Neural crest cell (in vitro differentiated cells): ENCODE measurements at regions not wholly inside any gene's neighbourhood (a gene's known extent, or its start where the extent isn't known, plus 50 kb on each side); places are given as distances from the start of the nearest gene placed in this dataset.
A peak's percentile ranks its signal among the peaks of the same experiment; 100 is the strongest.

ENCODE experiments used
- DNase-seq: peaks from one replicate; pipeline ENCODE4 v3.0.0; 2021; ENCODE audit warnings: low read depth, mixed read lengths, low spot score
- H3K27ac Mint-ChIP-seq: one replicate; pipeline ENCODE4 v1.8.0; 2021; ENCODE audit warnings: mild to moderate bottlenecking, mixed read lengths; ENCODE audit not compliant: unreplicated experiment
- H3K27me3 Mint-ChIP-seq: 2 replicates; pipeline ENCODE4 v1.8.0; 2021; ENCODE audit warnings: low read depth, mild to moderate bottlenecking, mixed read lengths
- H3K36me3 Mint-ChIP-seq: 2 replicates; pipeline ENCODE4 v1.8.0; 2021; ENCODE audit warnings: low read depth, mild to moderate bottlenecking, mixed read lengths
- H3K4me1 Mint-ChIP-seq: 2 replicates; pipeline ENCODE4 v1.8.0; 2021; ENCODE audit warnings: mixed read lengths
- H3K4me3 Mint-ChIP-seq: one replicate; pipeline ENCODE4 v1.8.0; 2021; ENCODE audit warnings: mild to moderate bottlenecking, mixed read lengths
- H3K9me3 Mint-ChIP-seq: 2 replicates; pipeline ENCODE4 v1.8.0; 2021; ENCODE audit warnings: mixed read lengths
- CTCF ChIP-seq: fragments of 200-600 bp; sonication (generic); conservative IDR thresholded peaks from 2 replicates; pipeline ENCODE4 v1.5.0; 2021; ENCODE audit warnings: antibody characterized with exemption, mild to moderate bottlenecking

GRCh38 chr13:38180670-38181069 is 169.0 kb upstream of the UFM1 start:
- TF ChIP-seq CTCF: no peak
- no peak for DNase-seq
- Mint-ChIP-seq H3K9me3 (no peaks in the 10 kb centered on the region), H3K27me3 (no peaks in the 10 kb centered on the region), H3K4me1 (no peaks in the 10 kb centered on the region), H3K27ac (no peak overlapping the region), H3K4me3 (no peak overlapping the region), H3K36me3 (no peaks in the 10 kb centered on the region)

- H3K36me3 Mint-ChIP-seq: no peaks in the 10 kb centered on the region
- H3K9me3 Mint-ChIP-seq: no peaks in the 10 kb centered on the region
- no peak overlapping the region for H3K27ac Mint-ChIP-seq
- H3K4me3 Mint-ChIP-seq: no peak overlapping the region
- no peak for TF ChIP-seq CTCF
- DNase-seq: no peak
- H3K4me1 Mint-ChIP-seq: no peaks in the 10 kb centered on the region
- H3K27me3 Mint-ChIP-seq: no peaks in the 10 kb centered on the region
Measured at GRCh38 chr13:38180126-38180525, 169.5 kb upstream of the UFM1 start.

GRCh38 chr13:38176664-38177063 is 173.0 kb upstream of the UFM1 start:
- no peak for TF ChIP-seq CTCF
- H3K4me3 Mint-ChIP-seq: no peak overlapping the region
- H3K27ac Mint-ChIP-seq: peak overlapping the region; percentile 63
- no peaks in the 10 kb centered on the region for H3K27me3 Mint-ChIP-seq
- no peaks in the 10 kb centered on the region for H3K4me1 Mint-ChIP-seq
- no peak for DNase-seq
- H3K9me3 Mint-ChIP-seq: no peaks in the 10 kb centered on the region
- H3K36me3 Mint-ChIP-seq: no peaks in the 10 kb centered on the region

GRCh38 chr13:38173403-38173802 is 176.2 kb upstream of the UFM1 start:
- no peaks in the 10 kb centered on the region for H3K27me3 Mint-ChIP-seq
- H3K4me3 Mint-ChIP-seq: no peak overlapping the region
- H3K36me3 Mint-ChIP-seq: no peaks in the 10 kb centered on the region
- DNase-seq: no peak
- no peaks in the 10 kb centered on the region for H3K9me3 Mint-ChIP-seq
- H3K27ac Mint-ChIP-seq: no peak overlapping the region
- no peak for TF ChIP-seq CTCF
- H3K4me1 Mint-ChIP-seq: no peaks in the 10 kb centered on the region

GRCh38 chr13:38167164-38167822 is 182.4 kb upstream of the UFM1 start:
- no peak overlapping the region for H3K27ac Mint-ChIP-seq
- DNase-seq: no peak
- H3K4me3 Mint-ChIP-seq: no peak overlapping the region
- H3K36me3 Mint-ChIP-seq: no peaks in the 10 kb centered on the region
- no peaks in the 10 kb centered on the region for H3K4me1 Mint-ChIP-seq
- no peaks in the 10 kb centered on the region for H3K9me3 Mint-ChIP-seq
- H3K27me3 Mint-ChIP-seq: no peaks in the 10 kb centered on the region
- TF ChIP-seq CTCF: no peak
